K562 (cell line): ENCODE measurements at regions not wholly inside any gene's neighbourhood (a gene's known extent, or its start where the extent isn't known, plus 50 kb on each side); places are given as distances from the start of the nearest gene placed in this dataset.

Experiments used
- BCLAF1 ChIP-seq, 2 experiments: fragments of 450-650 bp in 1 of 2; IDR thresholded peaks; 2 replicates each; pipeline ENCODE4 v1.6.1; 2011 to 2017; ENCODE audit warnings: low read depth in 2 of 2, antibody characterized with exemption in 1 of 2, borderline replicate concordance in 1 of 2, low read length in 1 of 2, mild to moderate bottlenecking in 1 of 2, mixed read lengths in 1 of 2; ENCODE audit not compliant: control insufficient read depth in 1 of 2
- MLLT1 ChIP-seq, 2 experiments: fragments of 450-650 bp; IDR thresholded peaks; 2 replicates each; pipeline ENCODE4 v1.6.1; 2016
- POLR2A ChIP-seq: fragments of 450-650 bp; conservative IDR thresholded peaks from 2 replicates; pipeline ENCODE4 v1.6.1; 2016
- SMAD1 ChIP-seq: fragments of 150-350 bp; IDR thresholded peaks from 2 replicates; pipeline ENCODE4 v1.6.1; 2014; ENCODE audit warnings: low read length, low read depth; ENCODE audit not compliant: partially characterized antibody
- VEZF1 ChIP-seq: fragments of 200-800 bp; sonication (Bioruptor generic); IDR thresholded peaks from 2 replicates; pipeline ENCODE4 v1.6.1; 2017; ENCODE audit warnings: missing genetic modification characterization, missing compliant biosample characterization
- YY1 ChIP-seq, 3 experiments: IDR thresholded peaks; 2 replicates each; pipeline ENCODE4 v1.6.1; 2011; ENCODE audit warnings: low read length in 2 of 3, mild to moderate bottlenecking in 2 of 3, moderate library complexity in 2 of 3, borderline replicate concordance in 1 of 3, control low read depth in 1 of 3, low read depth in 1 of 3; ENCODE audit not compliant: insufficient read depth in 3 of 3, insufficient replicate concordance in 2 of 3, control insufficient read depth in 1 of 3, insufficient read length in 1 of 3; ENCODE audit errors: extremely low read depth in 1 of 3

DNA sequence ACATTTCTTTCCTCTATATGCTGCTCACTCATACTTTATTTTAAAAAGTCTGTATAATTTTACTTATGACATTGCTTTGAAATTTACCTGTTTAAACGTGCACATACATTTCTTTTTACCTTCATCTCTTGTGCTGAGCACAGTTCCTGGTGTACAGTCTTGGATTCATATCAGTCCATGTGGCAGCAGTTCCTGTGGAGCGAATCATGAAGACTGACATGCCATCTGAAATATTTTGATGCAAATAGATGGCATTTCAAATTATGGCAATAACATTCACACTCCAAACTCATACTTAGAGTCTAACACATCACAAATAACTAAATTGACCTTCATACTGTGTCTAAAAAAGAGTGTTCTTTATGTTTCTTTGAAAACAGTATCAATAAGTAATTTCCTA lies 90.3 kb upstream of the CDH2 start:
- no peak for TF ChIP-seq VEZF1 (CRISPR knock-in tag)
- TF ChIP-seq BCLAF1 (IDR thresholded peaks at IDR 0.05; ENCODE audit: borderline replicate concordance in 1 of 2, control insufficient read depth in 1 of 2, low read depth in 2 of 2, low read length in 1 of 2), result no peak
- no peak for TF ChIP-seq POLR2A
- TF ChIP-seq YY1 (IDR thresholded peaks at IDR 0.05; ENCODE audit: borderline replicate concordance in 1 of 3, control insufficient read depth in 1 of 3, extremely low read depth in 1 of 3, insufficient read depth in 3 of 3, insufficient read length in 1 of 3, insufficient replicate concordance in 2 of 3, low read depth in 1 of 3, low read length in 2 of 3), result no peak
- TF ChIP-seq MLLT1 (IDR thresholded peaks at IDR 0.05), result no peak
- TF ChIP-seq SMAD1, result no peak
